IMR-90 (cell line): ENCODE measurements at regions not wholly inside any gene's neighbourhood (a gene's known extent, or its start where the extent isn't known, plus 50 kb on each side); places are given as distances from the start of the nearest gene placed in this dataset.

Experiments
- ATAC-seq: fragments of 200-7000 bp; cut with Tn5 transposase; 2 replicates; pipeline ENCODE4 v1.9.1; 2020; ENCODE audit warnings: low read depth, mild to moderate bottlenecking, moderate library complexity
- BruUV-seq: library from RNA; stranded (reverse); fragments of 400-500 nt; replicated peaks from 2 replicates; lab custom pipeline; 2021; lab: Mats Ljungman, UMichigan
- CTCF ChIA-PET: fragments of 300-600 bp; formaldehyde crosslinking; extraction: SDS; loops from one replicate; lab custom pipeline; 2021; ENCODE audit warnings: antibody characterized with exemption; lab: Yijun Ruan, JAX
- POLR2A ChIA-PET: fragments of 300-600 bp; sonication (Branson Sonifier 250); formaldehyde crosslinking; loops from one replicate; lab custom pipeline; 2022; ENCODE audit warnings: antibody characterized with exemption; ENCODE audit not compliant: unreplicated experiment; lab: Charles Lee
- DNase-seq: peaks from one replicate; pipeline ENCODE4 v3.0.0; 2013
- H2AFZ ChIP-seq: replicated peaks from 2 replicates; pipeline ENCODE3; 2013; ENCODE audit warnings: low read length, mild to moderate bottlenecking; ENCODE audit not compliant: poor library complexity
- H2AK5ac ChIP-seq: 2 replicates; pipeline ENCODE4 v1.6.1; 2013; ENCODE audit warnings: low read depth, low read length, inconsistent platforms
- H2AK9ac ChIP-seq: replicated peaks from 2 replicates; pipeline ENCODE3; 2013; ENCODE audit warnings: mild to moderate bottlenecking, low read depth, low read length, moderate library complexity; ENCODE audit not compliant: poor library complexity
- H2BK120ac ChIP-seq: 2 replicates; pipeline ENCODE4 v1.6.1; 2013; ENCODE audit warnings: low read depth, low read length, inconsistent platforms
- H2BK15ac ChIP-seq: 3 replicates; pipeline ENCODE4 v1.6.1; 2013; ENCODE audit warnings: low read depth, low read length, inconsistent platforms
- H2BK20ac ChIP-seq: 2 replicates; pipeline ENCODE4 v1.6.1; 2013; ENCODE audit warnings: low read depth, mild to moderate bottlenecking, inconsistent platforms, low read length, moderate library complexity
- H2BK5ac ChIP-seq: 2 replicates; pipeline ENCODE4 v1.6.1; 2013; ENCODE audit warnings: mild to moderate bottlenecking, low read depth, low read length, inconsistent platforms; ENCODE audit not compliant: poor library complexity, severe bottlenecking
- H3K14ac ChIP-seq: replicated peaks from 2 replicates; pipeline ENCODE4 v1.6.1; 2013; ENCODE audit warnings: low read depth, low read length, inconsistent platforms
- H3K18ac ChIP-seq: 2 replicates; pipeline ENCODE4 v1.6.1; 2013; ENCODE audit warnings: low read depth, low read length, control low read depth
- H3K23ac ChIP-seq: 2 replicates; pipeline ENCODE4 v1.6.1; 2013; ENCODE audit warnings: low read depth, low read length, inconsistent platforms
- H3K27ac ChIP-seq: 2 replicates; pipeline ENCODE4 v1.5.1; 2013; ENCODE audit warnings: mild to moderate bottlenecking, control low read depth, low read length; ENCODE audit not compliant: insufficient read depth
- H3K27me3 ChIP-seq: 2 replicates; pipeline ENCODE4 v1.6.1; 2013; ENCODE audit warnings: low read length; ENCODE audit not compliant: control insufficient read depth, insufficient read depth
- H3K36me3 ChIP-seq: 2 replicates; pipeline ENCODE4 v1.6.1; 2013; ENCODE audit warnings: low read length, mixed read lengths; ENCODE audit not compliant: control insufficient read depth, insufficient read depth
- H3K4ac ChIP-seq: 2 replicates; pipeline ENCODE4 v1.6.1; 2013; ENCODE audit warnings: low read depth, low read length, inconsistent platforms
- H3K4me1 ChIP-seq: 2 replicates; pipeline ENCODE4 v1.6.1; 2013; ENCODE audit warnings: low read length, mixed read lengths; ENCODE audit not compliant: control insufficient read depth, insufficient read depth
- H3K4me2 ChIP-seq: 2 replicates; pipeline ENCODE4 v1.6.1; 2013; ENCODE audit warnings: low read depth, mild to moderate bottlenecking, control low read depth, low read length, moderate library complexity
- H3K4me3 ChIP-seq: 2 replicates; pipeline ENCODE4 v1.5.1; 2013; ENCODE audit warnings: low read depth, mild to moderate bottlenecking, control low read depth, low read length, moderate library complexity; ENCODE audit not compliant: insufficient read depth
- H3K56ac ChIP-seq: 2 replicates; pipeline ENCODE4 v1.6.1; 2013; ENCODE audit warnings: low read length, inconsistent platforms; ENCODE audit not compliant: insufficient read depth; ENCODE audit errors: extremely low read depth
- H3K79me1 ChIP-seq, 2 experiments: 2 replicates each; pipeline ENCODE4 v1.6.1; 2013; ENCODE audit warnings: low read length in 2 of 2, inconsistent platforms in 1 of 2, low read depth in 1 of 2
- H3K9ac ChIP-seq: 2 replicates; pipeline ENCODE4 v1.6.1; 2013; ENCODE audit warnings: low read depth, low read length, control low read depth
- H3K9me1 ChIP-seq: 2 replicates; pipeline ENCODE4 v1.6.1; 2013; ENCODE audit warnings: low read length, inconsistent platforms; ENCODE audit not compliant: insufficient read depth
- H3K9me3 ChIP-seq: 2 replicates; pipeline ENCODE4 v1.6.1; 2013; ENCODE audit warnings: low read length; ENCODE audit not compliant: control insufficient read depth, insufficient read depth
- H4K20me1 ChIP-seq: 2 replicates; pipeline ENCODE4 v1.6.1; 2013; ENCODE audit warnings: low read length, inconsistent platforms; ENCODE audit not compliant: insufficient read depth
- H4K5ac ChIP-seq: 2 replicates; pipeline ENCODE4 v1.6.1; 2013; ENCODE audit warnings: mild to moderate bottlenecking, low read depth, low read length, control low read depth
- H4K8ac ChIP-seq, 2 experiments: 2 replicates each; pipeline ENCODE4 v1.6.1; 2013; ENCODE audit warnings: low read depth in 2 of 2, low read length in 2 of 2, control low read depth in 1 of 2, inconsistent platforms in 1 of 2
- H4K91ac ChIP-seq: 2 replicates; pipeline ENCODE4 v1.6.1; 2013; ENCODE audit warnings: low read depth, low read length, inconsistent platforms; ENCODE audit not compliant: insufficient read depth
- CEBPB ChIP-seq: IDR thresholded peaks from 2 replicates; pipeline ENCODE4 v1.6.1; 2012; ENCODE audit warnings: low read depth, low read length, improper control_type of control experiment
- CHD1 ChIP-seq: IDR thresholded peaks from 2 replicates; pipeline ENCODE4 v1.6.1; 2012; ENCODE audit warnings: low read depth, low read length, improper control_type of control experiment
- FOS ChIP-seq: fragments of 150-350 bp; IDR thresholded peaks from 2 replicates; pipeline ENCODE4 v1.6.1; 2016; ENCODE audit warnings: low read depth, low read length
- MAFK ChIP-seq: IDR thresholded peaks from 2 replicates; pipeline ENCODE4 v1.6.1; 2012; ENCODE audit warnings: low read depth, low read length, improper control_type of control experiment
- MAZ ChIP-seq: IDR thresholded peaks from 2 replicates; pipeline ENCODE4 v1.6.1; 2012; ENCODE audit warnings: low read depth, mild to moderate bottlenecking, low read length, improper control_type of control experiment, moderate library complexity, borderline replicate concordance
- MXI1 ChIP-seq: IDR thresholded peaks from 2 replicates; pipeline ENCODE4 v1.6.1; 2012; ENCODE audit warnings: low read depth, mild to moderate bottlenecking, low read length, moderate library complexity, borderline replicate concordance
- NFE2L2 ChIP-seq: fragments of 150-350 bp; IDR thresholded peaks from 2 replicates; pipeline ENCODE4 v1.6.1; 2016; ENCODE audit warnings: low read depth, mild to moderate bottlenecking, low read length
- POLR2A ChIP-seq: IDR thresholded peaks from 2 replicates; pipeline ENCODE4 v1.6.1; 2012; ENCODE audit warnings: mild to moderate bottlenecking, low read depth, low read length
- RCOR1 ChIP-seq: IDR thresholded peaks from 2 replicates; pipeline ENCODE4 v1.6.1; 2012; ENCODE audit warnings: mild to moderate bottlenecking, low read length, improper control_type of control experiment; ENCODE audit not compliant: insufficient replicate concordance
- RFX5 ChIP-seq: IDR thresholded peaks from 2 replicates; pipeline ENCODE4 v1.8.0; 2012; ENCODE audit warnings: low read depth, mild to moderate bottlenecking, low read length, moderate library complexity
- SMC3 ChIP-seq: fragments of 150-350 bp; IDR thresholded peaks from 2 replicates; pipeline ENCODE4 v1.6.1; 2016; ENCODE audit warnings: low read depth, mild to moderate bottlenecking, antibody characterized with exemption, low read length, moderate library complexity
- WGBS, 2 experiments: methylation state at CpG; one replicate each; pipeline versions ENCODE4 v1.1.5 to v1.1.7; 2013; ENCODE audit warnings: missing lambda C conversion rate in 2 of 2; ENCODE audit not compliant: insufficient read length in 1 of 2; ENCODE audit errors: extremely low coverage in 2 of 2; 5-methylcytosine and 5-hydroxymethylcytosine counted together
- dilution Hi-C: fragments of 300-500 bp; cut with HindIII; formaldehyde crosslinking; loops from one replicate; pipeline ENCODE4 v1.14.3; 2018; ENCODE audit warnings: low sequenced_read_pairs; ENCODE audit not compliant: unreplicated experiment
- in situ Hi-C: fragments of 300-500 bp; cut with MboI; formaldehyde crosslinking; loops from 3 replicates; pipeline ENCODE4 v1.14.3; 2019; ENCODE audit warnings: low sequenced_read_pairs, inconsistent platforms, mixed read lengths
- intact Hi-C: fragments of 100-400 bp; cut with micrococcal nuclease; formaldehyde crosslinking; loops from 2 replicates; pipeline ENCODE4 v1.10.0; 2022

- TF ChIP-seq RFX5 (no peak), POLR2A (no peak)
Observed at GRCh38 chr2:176934131-176934530, 278.5 kb upstream of the HNRNPA3 start (continued).

GRCh38 chr2:176934869-176935415 lies 277.7 kb upstream of the HNRNPA3 start:
- H2BK120ac ChIP-seq, result no peak overlapping the region
- no peak overlapping the region for H3K14ac ChIP-seq
- H2AK9ac ChIP-seq, result no peak overlapping the region
- ATAC-seq (no peak), DNase-seq (no peak)
- WGBS, 2 experiments, result 13% methylated on average over 6 of the region's 7 CpGs; no CpG with 5 or more reads in 1 of the 2 experiments
- H3K27me3 ChIP-seq, result 0 out of 2 replicates have a peak, but pooled peaks cover 2% of the 10 kb centered on the region
- ChIA-PET CTCF (no interaction called here), POLR2A (no interaction called here)
- no peak overlapping the region for H2AFZ ChIP-seq
- H3K9me1 ChIP-seq, result no peaks in the 10 kb centered on the region
- H2BK20ac ChIP-seq, result no peak overlapping the region
- no peaks in the 10 kb centered on the region for H3K9me3 ChIP-seq
- H3K4me3 ChIP-seq, result no peak overlapping the region
- H4K91ac ChIP-seq, result no peak overlapping the region
- BruUV-seq, result no TSS peak
- H3K9ac ChIP-seq, result no peak overlapping the region
- H4K8ac ChIP-seq, result no peak overlapping the region
- no peak overlapping the region for H2AK5ac ChIP-seq
- H3K4me2 ChIP-seq, result no peak overlapping the region
- H2BK5ac ChIP-seq, result no peak overlapping the region
- H3K56ac ChIP-seq, result no peak overlapping the region
- no peak overlapping the region for H3K23ac ChIP-seq
- no peaks in the 10 kb centered on the region for H3K4me1 ChIP-seq
- no peak overlapping the region for H4K5ac ChIP-seq
- no peak overlapping the region for H3K4ac ChIP-seq
- no peak overlapping the region for H2BK15ac ChIP-seq
- no peaks in the 10 kb centered on the region for H4K20me1 ChIP-seq
- in situ Hi-C loops (no loop called here), intact Hi-C loops (no loop called here), dilution Hi-C loops (no loop called here)
- no peaks in the 10 kb centered on the region for H3K79me1 ChIP-seq
- no peaks in the 10 kb centered on the region for H3K36me3 ChIP-seq
- no peak overlapping the region for H3K18ac ChIP-seq
- H3K27ac ChIP-seq, result no peak overlapping the region
- TF ChIP-seq CHD1, result no peak
- no peak for TF ChIP-seq CEBPB
- TF ChIP-seq FOS, result no peak
- no peak for TF ChIP-seq RFX5
- TF ChIP-seq MAFK, result no peak
- TF ChIP-seq RCOR1, result no peak
- TF ChIP-seq MXI1, result no peak
- TF ChIP-seq NFE2L2, result no peak
- no peak for TF ChIP-seq POLR2A
- no peak for TF ChIP-seq MAZ
- TF ChIP-seq SMC3, result no peak
